NAMALWA (cell line): ENCODE measurements at regions not wholly inside any gene's neighbourhood (a gene's known extent, or its start where the extent isn't known, plus 50 kb on each side); places are given as distances from the start of the nearest gene placed in this dataset.
A peak's percentile ranks its signal among the peaks of the same experiment; 100 is the strongest.
"Not testable (repeated sequence)": the region's sequence is repeated elsewhere in the genome, so short reads cannot be mapped to it uniquely, and the experiment has no call there.

Experiments used
- DNase-seq: peaks from one replicate; pipeline ENCODE4 v3.0.0-alpha.2; 2015; ENCODE audit warnings: low spot score

GRCh38 chr1:37162059-37162458, 127.7 kb upstream of the GRIK3 start:
- DNase-seq = no peak

DNA sequence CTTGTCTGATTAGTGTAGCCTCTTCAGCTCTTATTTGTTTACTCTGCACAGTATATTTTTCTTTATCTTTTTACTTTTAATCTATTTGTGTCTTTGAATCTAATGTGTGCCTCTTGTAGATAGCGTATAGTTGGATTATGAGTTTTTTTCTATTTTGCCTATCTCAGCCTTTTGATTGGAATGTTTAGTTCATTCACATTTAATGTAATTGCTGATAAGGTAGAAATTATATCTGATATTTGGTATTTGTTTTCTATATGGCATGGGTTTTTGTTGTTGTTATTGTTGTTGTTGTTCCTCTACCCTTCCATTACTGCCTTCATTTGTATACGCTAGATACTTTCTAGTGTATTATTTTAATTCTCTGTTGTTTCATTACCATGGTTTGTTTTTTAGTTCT, 131.7 kb upstream of the GRIK3 start:
- DNase-seq = no peak

GRCh38 chr1:37167479-37167878, 133.2 kb upstream of the GRIK3 start:
- no peak for DNase-seq

- DNase-seq = no peak
Observed at GRCh38 chr1:37169241-37169640, 134.9 kb upstream of the GRIK3 start.

GRCh38 chr1:37169743-37170275, 135.5 kb upstream of the GRIK3 start:
- DNase-seq = no peak

GRCh38 chr1:37171691-37172090, 137.4 kb upstream of the GRIK3 start:
- no peak for DNase-seq

DNA sequence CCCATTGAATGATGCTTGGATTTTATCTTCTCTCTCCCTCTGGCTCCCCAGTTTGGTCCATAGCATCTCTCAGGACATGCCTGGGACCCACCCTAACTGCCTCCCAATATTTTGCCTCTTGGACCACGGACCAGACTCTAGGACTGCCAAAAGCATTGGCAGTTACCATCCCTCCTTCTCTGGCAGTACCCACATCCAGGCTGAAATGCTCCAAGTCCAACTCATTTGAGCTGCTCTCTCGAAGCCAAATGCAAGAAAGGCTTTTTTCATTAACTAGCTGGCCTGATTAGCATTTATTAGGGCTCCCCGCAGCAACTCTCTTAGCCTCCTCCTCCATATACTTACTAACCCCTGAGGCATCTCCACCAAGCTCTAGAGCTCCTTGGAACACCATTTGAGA, 140.0 kb upstream of the GRIK3 start:
- DNase-seq = no peak

- DNase-seq = no peak
Observed at GRCh38 chr1:37174876-37175275, 140.6 kb upstream of the GRIK3 start.

DNA sequence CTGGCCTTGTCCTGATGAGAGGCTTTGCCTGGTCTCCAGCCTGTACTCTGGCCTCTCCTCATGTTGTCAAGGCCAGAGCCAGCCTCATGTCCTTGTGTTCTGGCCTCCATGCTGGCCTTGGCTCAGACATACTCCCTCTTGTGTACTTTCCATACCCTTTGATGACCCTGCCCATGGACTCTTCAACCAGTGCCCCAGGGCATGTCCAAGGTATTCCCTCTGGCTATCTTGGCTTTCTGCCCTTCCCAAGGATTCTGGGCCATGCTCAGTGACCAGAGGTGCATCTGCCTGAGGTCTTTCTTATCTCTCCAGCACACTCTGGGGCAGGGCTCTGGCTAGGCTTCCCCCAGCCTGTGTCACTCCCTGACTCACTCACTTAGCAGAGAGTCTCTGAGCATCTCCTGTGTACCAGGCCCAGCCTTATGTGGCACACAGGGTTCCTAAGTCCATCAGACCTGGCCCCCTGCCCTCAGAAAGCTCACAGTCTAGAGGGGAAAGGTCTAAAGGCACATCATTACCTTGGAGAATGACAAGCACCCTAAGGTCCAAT, 141.4 kb upstream of the GRIK3 start:
- no peak for DNase-seq

- DNase-seq = no peak
Observed at GRCh38 chr1:37176269-37176668, 142.0 kb upstream of the GRIK3 start.

- DNase-seq = peak; percentile 71
Observed at GRCh38 chr1:37177230-37177864, 143.0 kb upstream of the GRIK3 start.

DNA sequence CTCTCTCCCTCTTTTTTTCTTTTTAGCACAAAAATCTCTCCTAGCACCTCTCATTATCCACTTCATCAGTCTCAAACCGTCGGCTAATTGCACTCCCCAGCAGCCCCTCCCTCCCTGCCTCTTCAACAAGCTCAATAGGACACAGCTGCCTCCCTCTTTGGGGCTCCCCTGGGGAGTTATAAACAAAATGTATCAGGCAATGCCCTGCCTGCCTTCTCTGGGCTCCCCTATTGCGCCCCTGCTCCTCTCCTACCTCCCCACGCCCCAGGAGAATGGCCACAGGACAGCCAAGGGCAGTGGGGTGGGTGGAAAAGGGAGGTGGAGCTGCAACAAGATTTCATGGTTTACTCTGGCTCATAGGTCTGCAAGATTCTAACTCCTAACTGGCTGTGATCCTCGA, 147.1 kb upstream of the GRIK3 start:
- no peak for DNase-seq

- no peak for DNase-seq
Observed at GRCh38 chr1:37184789-37185188, 150.5 kb upstream of the GRIK3 start.

DNA sequence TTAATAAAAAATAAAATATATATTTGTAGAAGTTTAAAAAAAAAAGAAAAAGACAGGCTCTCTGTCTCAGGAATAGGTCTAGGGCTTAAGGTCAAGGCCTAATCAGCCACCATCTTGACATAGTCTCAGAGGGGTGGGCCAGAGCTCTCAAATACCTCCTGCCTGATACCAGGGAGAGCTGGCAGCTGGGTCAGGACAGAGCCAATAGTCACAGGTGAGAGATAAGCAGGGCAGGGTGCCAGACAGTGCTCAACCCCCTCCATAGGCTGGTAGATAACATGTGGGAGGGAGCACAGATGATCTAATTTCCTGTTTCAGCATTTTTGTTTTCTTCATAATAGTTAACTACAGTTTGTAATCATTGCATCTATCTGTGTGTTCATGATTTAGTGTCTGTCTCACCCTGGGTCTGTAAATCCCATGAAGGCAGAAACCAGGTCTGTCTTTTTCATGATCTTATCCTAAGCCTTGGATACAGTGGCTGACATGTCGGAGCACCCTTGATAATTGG, 152.0 kb upstream of the GRIK3 start:
- DNase-seq = no peak

GRCh38 chr1:37189111-37189510, 154.8 kb upstream of the GRIK3 start:
- DNase-seq = peak; percentile 5

GRCh38 chr1:37197411-37197810, 163.1 kb upstream of the GRIK3 start:
- no peak for DNase-seq

DNA sequence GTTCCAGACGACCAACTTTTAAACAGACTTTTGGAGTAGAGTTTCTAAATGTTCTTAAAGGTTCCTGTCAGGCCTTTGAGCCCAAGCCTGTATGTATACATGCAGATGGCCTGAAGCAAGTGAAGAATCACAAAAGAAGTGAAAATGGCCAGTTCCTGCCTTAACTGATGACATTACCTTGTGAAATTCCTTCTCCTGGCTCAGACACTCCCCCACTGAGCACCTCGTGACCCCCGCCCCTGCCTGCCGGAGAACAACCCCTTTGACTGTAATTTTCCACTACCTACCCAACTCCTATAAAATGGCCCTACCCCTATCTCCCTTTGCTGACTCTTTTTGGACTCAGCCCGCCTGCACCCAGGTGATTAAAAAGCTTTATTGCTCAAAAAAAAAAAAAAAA, 180.0 kb upstream of the GRIK3 start:
- DNase-seq = not testable (repeated sequence)

GRCh38 chr1:37233606-37234005, 199.3 kb upstream of the GRIK3 start:
- DNase-seq = no peak

GRCh38 chr1:37234941-37235418, 200.7 kb upstream of the GRIK3 start:
- DNase-seq = no peak

DNA sequence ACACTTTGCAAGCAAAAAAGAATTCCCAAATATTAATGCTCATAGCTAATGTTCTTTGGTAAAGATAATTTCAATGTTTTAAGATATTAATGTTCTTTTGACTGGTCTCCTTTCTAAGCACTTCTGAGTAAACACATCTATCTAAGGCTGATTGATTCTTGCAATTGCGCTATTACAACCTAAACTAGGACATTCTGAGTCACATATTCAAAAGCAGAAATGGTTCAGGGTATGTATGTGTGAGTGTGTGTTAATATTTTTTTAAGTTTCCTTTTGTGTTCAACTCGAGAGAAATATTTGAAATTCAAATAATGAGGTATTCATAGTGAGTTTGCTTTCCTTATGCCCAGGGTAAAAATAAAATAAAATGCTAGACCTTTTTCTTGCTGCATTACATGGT, 203.6 kb upstream of the GRIK3 start:
- no peak for DNase-seq

GRCh38 chr1:37238364-37239224, 204.3 kb upstream of the GRIK3 start:
- no peak for DNase-seq

- DNase-seq = no peak
Observed at GRCh38 chr1:37239225-37239740, 205.0 kb upstream of the GRIK3 start.

GRCh38 chr1:37240897-37241296, 206.6 kb upstream of the GRIK3 start:
- no peak for DNase-seq
